ENCODE measurements at regions not wholly inside any gene's neighbourhood (a gene's known extent, or its start where the extent isn't known, plus 50 kb on each side); places are given as distances from the start of the nearest gene placed in this dataset.
A peak's percentile ranks its signal among the peaks of the same experiment; 100 is the strongest.
"Not testable (repeated sequence)": the region's sequence is repeated elsewhere in the genome, so short reads cannot be mapped to it uniquely, and the experiment has no call there.

GRCh38 chr13:21889651-21890050 lies 218.8 kb downstream of the FGF9 start:
- H3K27ac ChIP-seq (ENCODE audit: low read depth, low read length) = no peak overlapping the region
- H3K9ac ChIP-seq (ENCODE audit: low read depth in 1 of 2, low read length in 2 of 2) = no peak overlapping the region
- peaks cover 0 to 3% of the 10 kb centered on the region in 2 donors for H3K27me3 ChIP-seq (ENCODE audit: control insufficient read depth in 1 of 2, insufficient read depth in 2 of 2, low read length in 2 of 2)
- peaks cover 4 to 5% of the 10 kb centered on the region in 2 donors for H3K4me1 ChIP-seq (ENCODE audit: control insufficient read depth in 1 of 2, insufficient read depth in 2 of 2, low read length in 2 of 2)
- H3K36me3 ChIP-seq (ENCODE audit: control insufficient read depth in 1 of 2, insufficient read depth in 2 of 2, low read length in 2 of 2) = no peaks in the 10 kb centered on the region
- H3K4me3 ChIP-seq (ENCODE audit: low read depth in 1 of 2, low read length in 2 of 2) = no peak overlapping the region
- H3K9me3 ChIP-seq (ENCODE audit: control insufficient read depth in 1 of 2, low read length in 2 of 2) = no peaks in the 10 kb centered on the region

- H3K9me3 ChIP-seq (ENCODE audit: control insufficient read depth in 1 of 2, low read length in 2 of 2); H3K27me3 ChIP-seq (ENCODE audit: control insufficient read depth in 1 of 2, insufficient read depth in 2 of 2, low read length in 2 of 2); H3K27ac ChIP-seq (ENCODE audit: low read depth, low read length); H3K4me3 ChIP-seq (ENCODE audit: low read depth in 1 of 2, low read length in 2 of 2); H3K9ac ChIP-seq (ENCODE audit: low read depth in 1 of 2, low read length in 2 of 2); H3K36me3 ChIP-seq (ENCODE audit: control insufficient read depth in 1 of 2, insufficient read depth in 2 of 2, low read length in 2 of 2); H3K4me1 ChIP-seq (ENCODE audit: control insufficient read depth in 1 of 2, insufficient read depth in 2 of 2, low read length in 2 of 2): not testable (repeated sequence)
Measured at GRCh38 chr13:21890220-21890619, 219.3 kb downstream of the FGF9 start.

- H3K9me3 ChIP-seq (ENCODE audit: control insufficient read depth in 1 of 2, low read length in 2 of 2) = no peaks in the 10 kb centered on the region
- peaks cover 0 to 3% of the 10 kb centered on the region in 2 donors for H3K27me3 ChIP-seq (ENCODE audit: control insufficient read depth in 1 of 2, insufficient read depth in 2 of 2, low read length in 2 of 2)
- peaks cover 20 to 28% of the 10 kb centered on the region in 2 donors for H3K4me1 ChIP-seq (ENCODE audit: control insufficient read depth in 1 of 2, insufficient read depth in 2 of 2, low read length in 2 of 2)
- no peak overlapping the region for H3K9ac ChIP-seq (ENCODE audit: low read depth in 1 of 2, low read length in 2 of 2)
- H3K4me3 ChIP-seq (ENCODE audit: low read depth in 1 of 2, low read length in 2 of 2) = peak overlapping the region; percentile 49 to 58
- no peak overlapping the region for H3K27ac ChIP-seq (ENCODE audit: low read depth, low read length)
- H3K36me3 ChIP-seq (ENCODE audit: control insufficient read depth in 1 of 2, insufficient read depth in 2 of 2, low read length in 2 of 2) = no peaks in the 10 kb centered on the region
Measured at GRCh38 chr13:21894091-21894490, 223.2 kb downstream of the FGF9 start.

DNA sequence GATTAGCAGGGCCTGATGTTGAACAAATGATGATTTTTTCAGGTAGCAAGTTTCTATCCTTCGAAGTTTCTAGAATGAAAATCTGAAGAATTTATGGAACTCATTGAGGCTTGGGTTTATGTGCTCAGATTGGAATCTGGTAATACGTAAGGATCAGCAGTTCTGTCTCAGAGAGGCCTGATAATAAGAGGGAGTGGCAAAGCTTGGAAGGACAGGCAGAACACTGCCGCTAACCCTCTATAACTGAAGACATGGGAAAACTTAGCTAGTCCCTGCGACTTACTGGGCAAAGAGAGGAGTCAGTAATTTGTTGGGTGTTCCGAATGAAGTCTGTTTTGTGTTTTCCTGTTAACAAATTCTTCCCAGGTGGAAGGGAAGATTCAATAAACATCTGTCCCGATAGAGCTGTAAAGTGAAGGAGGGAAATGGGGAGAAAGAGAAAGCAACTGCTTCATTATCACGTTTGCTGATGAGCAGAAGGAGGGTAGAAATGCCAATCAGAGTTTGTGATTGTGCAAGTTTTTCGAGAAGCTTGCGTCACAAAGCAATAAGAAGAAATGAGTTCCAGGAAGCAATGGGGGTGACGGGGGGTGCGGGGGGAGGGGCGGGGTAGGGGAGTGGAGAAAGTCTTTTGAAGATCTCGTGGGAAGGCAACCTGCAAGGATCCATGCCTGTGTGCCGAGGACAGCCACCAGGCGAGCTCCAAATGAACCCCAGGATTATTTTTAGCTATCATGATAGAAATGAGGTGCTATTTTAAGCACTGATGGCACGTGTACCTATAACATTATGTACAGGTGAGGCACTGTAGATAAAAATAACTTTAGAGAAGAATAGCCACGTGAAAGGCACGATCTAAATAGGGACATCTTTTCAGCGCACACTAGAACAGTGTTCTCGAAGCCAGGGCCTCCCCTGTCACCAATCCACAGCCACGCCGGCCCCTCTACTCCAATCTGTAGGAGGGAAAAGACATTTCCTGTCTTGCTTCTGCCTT lies 224.1 kb downstream of the FGF9 start:
- Histone ChIP-seq H3K9ac (ENCODE audit: low read depth in 1 of 2, low read length in 2 of 2) (peak overlapping the region in 1 of 2 donors; percentile 18), H3K27me3 (ENCODE audit: control insufficient read depth in 1 of 2, insufficient read depth in 2 of 2, low read length in 2 of 2) (peaks cover 0 to 2% of the 10 kb centered on the region in 2 donors), H3K4me3 (ENCODE audit: low read depth in 1 of 2, low read length in 2 of 2) (peak overlapping the region; percentile 49 to 58), H3K27ac (ENCODE audit: low read depth, low read length) (peak overlapping the region; percentile 30), H3K4me1 (ENCODE audit: control insufficient read depth in 1 of 2, insufficient read depth in 2 of 2, low read length in 2 of 2) (peaks cover 20 to 29% of the 10 kb centered on the region in 2 donors), H3K9me3 (ENCODE audit: control insufficient read depth in 1 of 2, low read length in 2 of 2) (no peaks in the 10 kb centered on the region), H3K36me3 (ENCODE audit: control insufficient read depth in 1 of 2, insufficient read depth in 2 of 2, low read length in 2 of 2) (no peaks in the 10 kb centered on the region)

DNA sequence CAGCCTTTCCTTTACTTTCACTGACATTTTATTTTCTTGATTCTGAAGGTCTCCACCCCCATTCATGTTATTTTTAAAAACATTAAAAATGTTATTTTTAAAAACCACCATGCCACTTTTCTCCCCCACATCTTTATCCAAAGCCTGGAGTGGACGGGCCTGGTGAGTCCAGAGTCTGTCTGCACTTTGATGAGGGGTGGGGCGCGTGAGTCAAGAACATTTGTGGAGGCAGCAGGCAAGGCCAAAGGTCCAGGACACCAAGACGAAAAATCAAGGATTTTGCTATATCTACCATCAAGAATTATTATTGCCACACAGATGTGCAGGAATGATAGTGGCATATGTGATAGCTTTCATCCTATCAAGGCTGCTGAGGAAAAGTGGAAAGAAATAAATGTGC lies 224.9 kb downstream of the FGF9 start:
- H3K4me3 ChIP-seq (ENCODE audit: low read depth in 1 of 2, low read length in 2 of 2) = no peak overlapping the region
- H3K36me3 ChIP-seq (ENCODE audit: control insufficient read depth in 1 of 2, insufficient read depth in 2 of 2, low read length in 2 of 2) = no peaks in the 10 kb centered on the region
- H3K9me3 ChIP-seq (ENCODE audit: control insufficient read depth in 1 of 2, low read length in 2 of 2) = no peaks in the 10 kb centered on the region
- H3K9ac ChIP-seq (ENCODE audit: low read depth in 1 of 2, low read length in 2 of 2) = no peak overlapping the region
- H3K4me1 ChIP-seq (ENCODE audit: control insufficient read depth in 1 of 2, insufficient read depth in 2 of 2, low read length in 2 of 2) = peaks cover 20 to 29% of the 10 kb centered on the region in 2 donors
- no peaks in the 10 kb centered on the region for H3K27me3 ChIP-seq (ENCODE audit: control insufficient read depth in 1 of 2, insufficient read depth in 2 of 2, low read length in 2 of 2)
- peak overlapping the region; percentile 30 for H3K27ac ChIP-seq (ENCODE audit: low read depth, low read length)

DNA sequence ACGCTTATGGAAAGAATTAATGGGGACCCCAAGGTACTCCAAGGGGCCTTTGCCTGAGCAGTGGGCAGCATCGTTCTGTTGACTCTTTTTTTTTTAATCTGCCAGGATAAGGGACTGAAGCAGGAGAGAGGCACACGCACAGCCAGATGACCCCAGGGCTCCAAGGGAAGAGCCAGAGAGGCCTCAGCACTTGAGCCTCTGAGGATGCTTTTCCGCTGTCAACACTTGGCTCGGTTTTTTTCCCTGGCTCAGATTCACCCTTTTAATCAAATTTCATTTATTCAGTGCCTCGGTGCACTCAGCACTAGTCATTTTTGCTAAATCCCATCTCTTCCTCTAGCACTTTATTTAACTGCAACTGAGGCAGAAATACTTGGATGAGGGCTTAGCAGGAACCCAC lies 226.3 kb downstream of the FGF9 start:
- H3K4me3 ChIP-seq (ENCODE audit: low read depth in 1 of 2, low read length in 2 of 2) = no peak overlapping the region
- H3K4me1 ChIP-seq (ENCODE audit: control insufficient read depth in 1 of 2, insufficient read depth in 2 of 2, low read length in 2 of 2) = peaks cover 28 to 31% of the 10 kb centered on the region in 2 donors
- H3K27me3 ChIP-seq (ENCODE audit: control insufficient read depth in 1 of 2, insufficient read depth in 2 of 2, low read length in 2 of 2) = no peaks in the 10 kb centered on the region
- no peaks in the 10 kb centered on the region for H3K9me3 ChIP-seq (ENCODE audit: control insufficient read depth in 1 of 2, low read length in 2 of 2)
- H3K27ac ChIP-seq (ENCODE audit: low read depth, low read length) = no peak overlapping the region
- no peaks in the 10 kb centered on the region for H3K36me3 ChIP-seq (ENCODE audit: control insufficient read depth in 1 of 2, insufficient read depth in 2 of 2, low read length in 2 of 2)
- H3K9ac ChIP-seq (ENCODE audit: low read depth in 1 of 2, low read length in 2 of 2) = no peak overlapping the region

DNA sequence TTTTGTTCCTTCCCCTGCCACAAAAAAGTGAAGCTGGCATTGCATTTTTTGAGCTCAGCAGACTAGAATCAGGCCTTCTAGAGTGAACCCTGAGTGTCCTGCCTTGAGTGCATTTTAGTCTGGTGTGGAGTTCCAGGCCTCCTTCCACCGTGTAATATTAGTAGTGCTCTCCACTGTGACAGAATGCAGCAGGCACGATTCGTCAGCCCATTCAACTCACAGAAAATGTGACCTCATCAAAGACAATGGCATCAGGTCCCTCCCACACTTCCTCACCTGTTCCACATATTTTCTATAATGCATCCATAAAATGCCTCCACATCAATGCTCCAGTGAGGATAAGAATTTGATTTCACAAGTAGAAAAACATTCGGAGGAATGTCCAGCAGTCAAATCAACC lies 227.6 kb downstream of the FGF9 start:
- H3K27me3 ChIP-seq (ENCODE audit: control insufficient read depth in 1 of 2, insufficient read depth in 2 of 2, low read length in 2 of 2) = no peaks in the 10 kb centered on the region
- H3K4me3 ChIP-seq (ENCODE audit: low read depth in 1 of 2, low read length in 2 of 2) = no peak overlapping the region
- H3K4me1 ChIP-seq (ENCODE audit: control insufficient read depth in 1 of 2, insufficient read depth in 2 of 2, low read length in 2 of 2) = peaks cover 34 to 37% of the 10 kb centered on the region in 2 donors
- H3K9me3 ChIP-seq (ENCODE audit: control insufficient read depth in 1 of 2, low read length in 2 of 2) = no peaks in the 10 kb centered on the region
- H3K9ac ChIP-seq (ENCODE audit: low read depth in 1 of 2, low read length in 2 of 2) = no peak overlapping the region
- no peak overlapping the region for H3K27ac ChIP-seq (ENCODE audit: low read depth, low read length)
- H3K36me3 ChIP-seq (ENCODE audit: control insufficient read depth in 1 of 2, insufficient read depth in 2 of 2, low read length in 2 of 2) = no peaks in the 10 kb centered on the region

DNA sequence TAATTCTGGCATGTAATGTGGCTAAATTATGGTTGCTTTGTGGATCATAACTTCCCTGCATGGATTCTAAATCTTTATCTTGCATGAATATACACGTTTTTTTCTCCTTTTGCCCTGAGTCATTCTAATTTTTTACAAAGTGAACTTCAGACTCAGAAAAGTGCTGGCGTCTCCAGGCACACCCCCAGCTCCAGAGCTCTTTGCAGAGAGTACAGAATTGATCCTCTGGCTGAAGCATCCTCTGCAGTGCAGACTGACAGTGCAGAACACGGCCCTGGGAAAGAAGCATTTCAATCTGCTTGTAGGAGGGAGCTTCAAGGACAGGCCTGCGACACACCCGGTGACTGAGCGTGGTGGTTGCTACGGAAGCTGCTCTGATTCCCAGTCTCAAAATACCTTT lies 228.1 kb downstream of the FGF9 start:
- Histone ChIP-seq H3K27ac (ENCODE audit: low read depth, low read length) (no peak overlapping the region), H3K4me1 (ENCODE audit: control insufficient read depth in 1 of 2, insufficient read depth in 2 of 2, low read length in 2 of 2) (peaks cover 34 to 37% of the 10 kb centered on the region in 2 donors), H3K9ac (ENCODE audit: low read depth in 1 of 2, low read length in 2 of 2) (no peak overlapping the region), H3K9me3 (ENCODE audit: control insufficient read depth in 1 of 2, low read length in 2 of 2) (no peaks in the 10 kb centered on the region), H3K4me3 (ENCODE audit: low read depth in 1 of 2, low read length in 2 of 2) (no peak overlapping the region), H3K36me3 (ENCODE audit: control insufficient read depth in 1 of 2, insufficient read depth in 2 of 2, low read length in 2 of 2) (no peaks in the 10 kb centered on the region), H3K27me3 (ENCODE audit: control insufficient read depth in 1 of 2, insufficient read depth in 2 of 2, low read length in 2 of 2) (peaks cover 0 to under 1% of the 10 kb centered on the region in 2 donors)

- H3K4me1 ChIP-seq (ENCODE audit: control insufficient read depth in 1 of 2, insufficient read depth in 2 of 2, low read length in 2 of 2) = peaks cover 18 to 21% of the 10 kb centered on the region in 2 donors
- H3K9ac ChIP-seq (ENCODE audit: low read depth in 1 of 2, low read length in 2 of 2) = no peak overlapping the region
- H3K27ac ChIP-seq (ENCODE audit: low read depth, low read length) = no peak overlapping the region
Measured at GRCh38 chr13:21901336-21901735, 230.5 kb downstream of the FGF9 start.

GRCh38 chr13:21901811-21902708 lies 231.2 kb downstream of the FGF9 start:
- Histone ChIP-seq H3K27ac (ENCODE audit: low read depth, low read length) (no peak overlapping the region), H3K9me3 (ENCODE audit: control insufficient read depth in 1 of 2, low read length in 2 of 2) (no peaks in the 10 kb centered on the region), H3K27me3 (ENCODE audit: control insufficient read depth in 1 of 2, insufficient read depth in 2 of 2, low read length in 2 of 2) (peaks cover 0 to 4% of the 10 kb centered on the region in 2 donors), H3K4me3 (ENCODE audit: low read depth in 1 of 2, low read length in 2 of 2) (no peak overlapping the region), H3K4me1 (ENCODE audit: control insufficient read depth in 1 of 2, insufficient read depth in 2 of 2, low read length in 2 of 2) (peaks cover 14 to 17% of the 10 kb centered on the region in 2 donors), H3K9ac (ENCODE audit: low read depth in 1 of 2, low read length in 2 of 2) (no peak overlapping the region), H3K36me3 (ENCODE audit: control insufficient read depth in 1 of 2, insufficient read depth in 2 of 2, low read length in 2 of 2) (no peaks in the 10 kb centered on the region)

More at GRCh38 chr13:21901336-21901735, 230.5 kb downstream of the FGF9 start:
- no peaks in the 10 kb centered on the region for H3K9me3 ChIP-seq (ENCODE audit: control insufficient read depth in 1 of 2, low read length in 2 of 2)
- H3K27me3 ChIP-seq (ENCODE audit: control insufficient read depth in 1 of 2, insufficient read depth in 2 of 2, low read length in 2 of 2) = peaks cover 0 to 4% of the 10 kb centered on the region in 2 donors
- H3K36me3 ChIP-seq (ENCODE audit: control insufficient read depth in 1 of 2, insufficient read depth in 2 of 2, low read length in 2 of 2) = no peaks in the 10 kb centered on the region
- no peak overlapping the region for H3K4me3 ChIP-seq (ENCODE audit: low read depth in 1 of 2, low read length in 2 of 2)

Data from duodenal mucosa (tissue), 2 donors.